ENCODE measurements at regions not wholly inside any gene's neighbourhood (a gene's known extent, or its start where the extent isn't known, plus 50 kb on each side); places are given as distances from the start of the nearest gene placed in this dataset.
"Not testable (repeated sequence)": the region's sequence is repeated elsewhere in the genome, so short reads cannot be mapped to it uniquely, and the experiment has no call there.

- no peak for ATAC-seq
- intact Hi-C loops (cut with DNase I) = no loop called here
- no peak for DNase-seq (ENCODE audit: missing footprints)
Observed at GRCh38 chr3:160091441-160091840, 102.8 kb downstream of the IL12A start.

GRCh38 chr3:160092760-160093159, 104.1 kb downstream of the IL12A start:
- intact Hi-C loops (cut with DNase I) = no loop called here
- DNase-seq (ENCODE audit: missing footprints) (no peak), ATAC-seq (no peak)

- ATAC-seq (no peak), DNase-seq (ENCODE audit: missing footprints) (no peak)
- intact Hi-C loops (cut with DNase I) = no loop called here
Observed at GRCh38 chr3:160094562-160094961, 105.9 kb downstream of the IL12A start.

GRCh38 chr3:160097478-160097877, 108.8 kb downstream of the IL12A start:
- intact Hi-C loops (cut with DNase I) = no loop called here
- DNase-seq (ENCODE audit: missing footprints) = no peak
- no peak for ATAC-seq

- intact Hi-C loops (cut with DNase I) = no loop called here
- DNase-seq (ENCODE audit: missing footprints) = no peak
- ATAC-seq = no peak
Observed at GRCh38 chr3:160098261-160098908, 109.8 kb downstream of the IL12A start.

- DNase-seq (ENCODE audit: missing footprints) = no peak
- intact Hi-C loops (cut with DNase I) = no loop called here
- no peak for ATAC-seq
Observed at GRCh38 chr3:160098926-160099626, 110.4 kb downstream of the IL12A start.

GRCh38 chr3:160099834-160100233, 111.2 kb downstream of the IL12A start:
- no peak for DNase-seq (ENCODE audit: missing footprints)
- intact Hi-C loops (cut with DNase I) = no loop called here
- no peak for ATAC-seq

GRCh38 chr3:160100610-160101009, 112.0 kb downstream of the IL12A start:
- no peak for DNase-seq (ENCODE audit: missing footprints)
- intact Hi-C loops (cut with DNase I) = no loop called here
- no peak for ATAC-seq

GRCh38 chr3:160102001-160102400, 113.4 kb downstream of the IL12A start:
- intact Hi-C loops (cut with DNase I); ATAC-seq: not testable (repeated sequence)

GRCh38 chr3:160103397-160103796, 114.8 kb downstream of the IL12A start:
- intact Hi-C loops (cut with DNase I) = no loop called here
- ATAC-seq = no peak
- no peak for DNase-seq (ENCODE audit: missing footprints)

More at GRCh38 chr3:160102001-160102400, 113.4 kb downstream of the IL12A start:
- DNase-seq (ENCODE audit: missing footprints) = not testable (repeated sequence)

GRCh38 chr3:160105907-160106584, 117.4 kb downstream of the IL12A start:
- ATAC-seq (no peak), DNase-seq (ENCODE audit: missing footprints) (no peak)
- intact Hi-C loops (cut with DNase I) = no loop called here

GRCh38 chr3:160106905-160107861, 118.0 kb upstream of the C3orf80 start:
- ATAC-seq (no peak), DNase-seq (ENCODE audit: missing footprints) (no peak)
- intact Hi-C loops (cut with DNase I) = no loop called here

- no peak for DNase-seq (ENCODE audit: missing footprints)
- intact Hi-C loops (cut with DNase I) = no loop called here
- ATAC-seq = no peak
Observed at GRCh38 chr3:160108362-160108761, 116.9 kb upstream of the C3orf80 start.

- intact Hi-C loops (cut with DNase I) = no loop called here
Observed at GRCh38 chr3:160112481-160112880, 112.7 kb upstream of the C3orf80 start.

GRCh38 chr3:160112996-160113395, 112.2 kb upstream of the C3orf80 start:
- intact Hi-C loops (cut with DNase I) = no loop called here
- no peak for ATAC-seq
- no peak for DNase-seq (ENCODE audit: missing footprints)

More at GRCh38 chr3:160112481-160112880, 112.7 kb upstream of the C3orf80 start:
- ATAC-seq (no peak), DNase-seq (ENCODE audit: missing footprints) (no peak)

GRCh38 chr3:160114355-160114995, 110.7 kb upstream of the C3orf80 start:
- ATAC-seq = no peak
- no peak for DNase-seq (ENCODE audit: missing footprints)
- intact Hi-C loops (cut with DNase I) = no loop called here

- DNase-seq (ENCODE audit: missing footprints) (no peak), ATAC-seq (no peak)
- intact Hi-C loops (cut with DNase I) = no loop called here
Observed at GRCh38 chr3:160115387-160115786, 109.8 kb upstream of the C3orf80 start.

GRCh38 chr3:160124224-160124623, 101.0 kb upstream of the C3orf80 start:
- intact Hi-C loops (cut with DNase I) = no loop called here
- ATAC-seq (no peak), DNase-seq (ENCODE audit: missing footprints) (no peak)

Measured in Right ventricle myocardium inferior (tissue), 1 donor.